ENCODE measurements at regions not wholly inside any gene's neighbourhood (a gene's known extent, or its start where the extent isn't known, plus 50 kb on each side); places are given as distances from the start of the nearest gene placed in this dataset.
A peak's percentile ranks its signal among the peaks of the same experiment; 100 is the strongest.

DNA sequence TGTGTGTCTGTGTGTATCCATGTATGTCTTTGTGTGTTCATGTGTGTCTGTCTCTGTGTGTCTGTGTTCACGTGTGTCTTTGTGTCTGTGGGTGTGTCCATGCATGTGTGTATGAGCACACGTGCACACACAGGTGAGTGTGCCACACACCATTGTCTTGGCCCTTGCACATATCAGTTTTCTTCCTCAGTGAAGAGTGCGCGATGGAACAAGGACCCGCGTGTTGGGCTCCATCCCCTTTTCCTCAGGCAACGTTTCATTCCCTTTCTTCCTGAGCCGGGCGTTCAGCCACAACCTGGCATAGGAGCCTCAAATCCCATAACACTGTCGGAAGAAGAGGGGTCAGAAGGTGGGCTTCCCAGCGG is 74.3 kb downstream of the PTGR3 start:
- H3K36me3 Mint-ChIP-seq (ENCODE audit: low read depth), result no peaks in the 10 kb centered on the region
- H3K27me3 Mint-ChIP-seq, result no peaks in the 10 kb centered on the region
- H3K9me3 Mint-ChIP-seq, result no peaks in the 10 kb centered on the region
- DNase-seq, result no peak
- H3K27ac Mint-ChIP-seq, result no peak overlapping the region
- no peak overlapping the region for H3K4me3 Mint-ChIP-seq
- H3K4me1 Mint-ChIP-seq (ENCODE audit: low read depth), result peaks cover 1% of the 10 kb centered on the region

DNA sequence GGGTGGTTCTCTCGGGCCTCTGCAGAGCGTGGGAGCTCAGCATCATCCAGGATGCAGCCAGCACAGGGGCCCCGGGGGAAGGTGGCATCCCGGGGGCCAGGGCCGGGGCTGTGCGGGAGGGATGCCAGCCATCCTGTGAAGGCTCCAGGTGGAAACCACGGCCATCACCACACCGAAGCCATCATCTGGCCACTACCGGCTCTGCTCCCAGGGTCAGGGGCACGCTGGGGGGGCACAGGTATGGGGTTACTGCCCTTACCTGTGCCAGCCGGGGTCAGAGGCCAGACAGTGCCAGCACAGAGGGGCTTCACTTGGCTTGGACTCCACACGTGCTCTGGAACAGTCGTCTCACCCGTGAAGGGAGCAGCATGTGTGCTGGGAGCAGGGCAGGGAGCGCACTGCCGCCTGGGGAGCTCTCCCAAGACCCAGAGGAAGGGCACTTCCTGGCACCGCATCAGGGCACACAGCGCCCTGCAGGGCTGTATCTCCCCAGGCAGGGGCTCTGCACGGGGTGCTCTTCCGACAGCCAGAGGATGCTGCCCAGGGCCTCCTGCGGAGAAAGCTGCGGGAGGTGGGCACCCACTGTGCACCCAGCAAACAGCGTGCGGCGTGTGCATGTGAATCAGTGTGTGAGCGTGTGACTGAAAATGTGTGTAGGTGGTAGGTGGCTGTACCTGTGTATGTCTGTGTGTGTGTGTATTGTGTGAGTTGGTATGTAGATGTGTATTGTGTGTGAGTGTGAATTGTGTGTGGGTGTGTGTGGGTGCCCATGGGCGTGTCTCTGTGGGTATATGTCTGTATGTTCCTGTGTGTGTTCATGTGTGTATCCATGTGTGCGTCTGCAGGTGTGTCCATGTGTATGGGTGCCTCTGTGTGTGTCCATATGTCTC is 75.0 kb downstream of the PTGR3 start:
- Mint-ChIP-seq H3K9me3 (no peaks in the 10 kb centered on the region), H3K27ac (no peak overlapping the region), H3K36me3 (ENCODE audit: low read depth) (no peaks in the 10 kb centered on the region), H3K27me3 (no peaks in the 10 kb centered on the region), H3K4me1 (ENCODE audit: low read depth) (peaks cover 1% of the 10 kb centered on the region), H3K4me3 (no peak overlapping the region)
- DNase-seq, result no peak

DNA sequence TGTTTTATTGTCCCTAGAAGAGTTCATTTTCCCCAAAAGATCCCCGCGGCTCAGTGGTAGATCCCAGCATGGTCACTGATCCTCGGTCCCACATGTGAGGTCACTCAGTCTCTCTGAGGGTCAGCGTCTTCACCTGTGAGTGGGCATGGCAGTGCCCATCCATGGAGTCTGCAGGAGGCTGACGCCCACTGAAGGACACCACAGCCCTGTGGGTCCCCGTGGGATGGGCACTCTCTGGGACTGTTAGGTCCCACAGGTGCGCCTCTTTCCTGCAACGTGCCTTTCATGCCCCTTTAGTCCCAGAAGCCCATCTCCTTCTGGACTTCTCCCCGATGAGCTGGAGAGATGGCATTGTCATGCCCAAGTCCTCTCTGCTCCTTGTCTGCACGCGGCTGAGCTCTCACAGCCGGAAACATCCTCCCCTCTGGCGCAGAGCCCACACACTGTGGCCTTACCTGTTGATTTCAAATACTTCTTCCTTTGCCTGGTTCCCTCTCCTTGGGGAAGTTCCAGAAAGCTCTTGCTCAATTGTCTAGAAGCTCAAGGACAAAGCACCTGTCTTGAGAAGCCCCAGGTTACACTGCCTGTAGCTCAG is 75.9 kb downstream of the PTGR3 start:
- no peaks in the 10 kb centered on the region for H3K27me3 Mint-ChIP-seq
- DNase-seq, result no peak
- no peak overlapping the region for H3K4me3 Mint-ChIP-seq
- no peaks in the 10 kb centered on the region for H3K36me3 Mint-ChIP-seq (ENCODE audit: low read depth)
- H3K27ac Mint-ChIP-seq, result peak overlapping the region; percentile 40
- H3K9me3 Mint-ChIP-seq, result no peaks in the 10 kb centered on the region
- H3K4me1 Mint-ChIP-seq (ENCODE audit: low read depth), result peaks cover 1% of the 10 kb centered on the region

DNA sequence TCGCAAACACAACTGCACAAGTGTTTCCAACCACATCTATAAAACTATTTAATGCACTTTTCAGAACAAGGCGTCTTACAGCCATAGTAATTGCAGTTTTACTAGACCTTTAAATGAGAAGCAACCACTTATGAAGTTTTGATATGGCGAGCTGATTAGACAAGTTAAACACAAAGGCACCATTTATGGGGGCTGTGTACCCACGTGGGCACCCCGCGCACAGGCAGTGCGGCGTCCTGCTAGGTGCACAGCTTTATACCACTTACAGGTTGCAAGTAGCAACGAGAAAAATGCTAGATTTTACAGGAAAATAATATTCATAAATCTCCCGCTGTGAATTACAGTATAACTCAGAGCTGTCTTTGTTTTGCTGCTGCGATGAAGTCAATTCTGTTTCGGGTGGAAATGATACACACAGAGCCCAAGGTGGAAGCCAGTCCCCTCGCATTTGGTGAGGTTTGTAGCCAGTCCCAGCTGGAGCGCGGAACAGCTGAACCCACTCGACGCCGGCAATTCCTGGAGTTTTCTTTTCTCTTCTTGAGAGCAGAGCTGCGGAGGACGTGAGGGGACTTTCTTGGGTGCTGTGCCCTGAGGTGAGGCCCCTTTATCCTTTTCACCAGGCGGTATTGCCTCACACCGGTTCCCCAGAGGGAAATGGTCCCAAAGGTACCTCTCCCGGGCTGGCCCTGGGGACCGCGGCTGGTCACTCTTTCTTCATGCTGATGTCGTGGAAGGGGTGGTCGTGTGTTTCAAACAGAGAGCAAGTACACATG is 76.7 kb downstream of the PTGR3 start:
- Mint-ChIP-seq H3K27ac (no peak overlapping the region), H3K4me1 (ENCODE audit: low read depth) (peaks cover 1% of the 10 kb centered on the region), H3K27me3 (no peaks in the 10 kb centered on the region), H3K9me3 (no peaks in the 10 kb centered on the region), H3K36me3 (ENCODE audit: low read depth) (no peaks in the 10 kb centered on the region), H3K4me3 (no peak overlapping the region)
- DNase-seq, result no peak

DNA sequence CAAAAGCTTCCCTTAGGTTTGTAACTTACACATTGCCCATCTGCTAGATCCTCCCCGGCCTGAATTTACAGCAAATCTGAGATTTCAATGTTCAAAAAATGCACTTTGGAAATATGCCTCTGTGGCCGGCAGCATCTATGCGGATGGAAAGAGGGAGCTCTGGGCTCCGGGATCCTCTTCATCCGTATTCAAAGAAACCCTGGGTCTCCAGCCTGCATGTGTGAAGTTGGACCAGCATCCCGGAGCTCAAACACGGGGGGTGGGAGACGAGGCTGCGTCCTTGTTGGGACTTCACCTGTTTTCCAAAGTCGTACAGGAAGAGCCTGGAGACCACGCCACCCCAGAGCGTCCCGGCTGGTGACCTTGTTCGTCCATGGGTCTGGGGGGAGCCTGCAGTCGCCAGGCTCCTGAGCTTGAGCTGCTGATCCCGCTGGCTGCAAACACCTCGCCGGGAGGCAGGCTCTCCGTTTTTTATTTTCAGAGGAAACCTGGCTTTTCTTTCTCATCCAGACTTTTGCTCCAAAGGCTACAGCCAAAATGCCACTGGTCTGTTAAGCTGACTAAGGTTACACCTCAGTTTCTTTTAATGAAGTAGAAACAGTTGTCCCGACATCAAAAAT is 77.4 kb downstream of the PTGR3 start:
- Mint-ChIP-seq H3K27me3 (peaks cover 1% of the 10 kb centered on the region), H3K4me3 (no peak overlapping the region), H3K36me3 (ENCODE audit: low read depth) (no peaks in the 10 kb centered on the region), H3K27ac (no peak overlapping the region), H3K4me1 (ENCODE audit: low read depth) (peaks cover 1% of the 10 kb centered on the region), H3K9me3 (no peaks in the 10 kb centered on the region)
- DNase-seq, result no peak

DNA sequence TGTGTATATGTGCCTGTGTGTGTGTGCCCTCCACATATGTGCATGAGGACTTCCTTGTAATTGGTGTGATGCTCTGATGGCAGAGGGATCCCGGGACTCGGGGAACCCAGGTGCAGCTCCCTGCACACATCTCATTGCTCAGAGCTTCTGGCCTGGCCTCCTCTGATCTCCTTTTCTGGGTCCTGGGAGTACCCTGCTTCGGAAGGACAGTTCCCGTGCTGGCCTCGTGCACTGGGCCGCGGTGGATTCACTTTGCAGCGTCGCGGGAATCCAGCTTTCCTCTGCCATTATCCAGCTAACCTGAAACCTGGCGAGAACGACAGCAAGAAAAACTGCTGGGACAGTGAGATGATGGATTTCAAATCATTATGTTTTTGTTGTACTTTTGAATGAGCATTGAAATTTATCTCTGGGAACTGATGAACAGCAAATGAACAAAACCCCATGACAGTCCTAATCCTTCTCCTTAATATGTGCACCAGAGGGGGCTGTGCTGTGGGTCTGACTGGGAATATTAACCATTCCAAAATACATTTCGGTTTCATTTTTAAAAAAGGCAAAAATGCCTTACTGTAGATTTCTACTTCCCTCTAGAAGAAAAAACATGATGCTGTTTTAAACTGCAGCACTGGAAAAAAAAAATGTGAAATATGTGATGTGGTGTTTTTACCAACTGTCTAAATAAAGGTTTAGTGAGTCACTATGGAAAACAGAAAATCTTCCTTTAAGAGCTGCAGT is 78.2 kb downstream of the PTGR3 start:
- Mint-ChIP-seq H3K4me1 (ENCODE audit: low read depth) (peaks cover 4% of the 10 kb centered on the region), H3K4me3 (no peak overlapping the region), H3K27me3 (peaks cover 8% of the 10 kb centered on the region), H3K9me3 (no peaks in the 10 kb centered on the region), H3K27ac (no peak overlapping the region), H3K36me3 (ENCODE audit: low read depth) (no peaks in the 10 kb centered on the region)
- no peak for DNase-seq

DNA sequence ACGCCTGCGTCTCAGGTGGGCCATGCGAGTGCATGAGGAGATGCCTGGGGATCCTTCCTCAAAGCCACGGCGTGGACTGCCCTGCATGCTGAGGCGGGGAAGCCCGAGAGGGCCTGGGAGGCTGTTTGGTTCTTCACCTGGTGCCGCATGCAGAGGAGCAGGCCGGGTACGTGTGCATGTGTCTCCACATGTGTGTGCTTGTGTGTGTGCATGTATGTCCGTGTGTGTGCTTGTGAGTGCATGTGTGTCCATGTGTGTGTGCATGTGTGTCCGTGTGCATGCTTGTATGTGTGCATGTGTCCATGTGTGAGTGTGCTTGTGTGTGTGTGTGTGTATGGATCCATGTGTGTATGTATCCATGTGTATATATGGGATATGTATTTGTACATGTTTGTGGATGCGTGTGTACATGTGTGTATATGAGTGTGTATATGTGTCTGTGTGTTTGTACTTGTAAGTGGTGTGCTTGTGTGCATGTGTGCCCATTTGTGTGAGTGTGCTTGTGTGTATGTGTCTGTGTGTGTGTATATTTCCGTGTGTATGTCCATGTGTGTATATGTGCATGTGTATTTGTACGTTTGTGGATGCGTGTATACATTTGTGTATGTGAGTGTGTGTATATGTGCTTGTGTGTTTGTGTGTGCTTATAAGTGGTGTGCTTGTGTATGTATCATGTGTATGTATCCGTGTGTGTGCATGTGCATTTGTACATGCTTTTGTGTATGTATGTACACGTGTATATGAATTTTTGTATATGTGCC is 79.0 kb downstream of the PTGR3 start:
- no peaks in the 10 kb centered on the region for H3K9me3 Mint-ChIP-seq
- no peak overlapping the region for H3K27ac Mint-ChIP-seq
- H3K4me1 Mint-ChIP-seq (ENCODE audit: low read depth), result peaks cover 4% of the 10 kb centered on the region
- peaks cover 8% of the 10 kb centered on the region for H3K27me3 Mint-ChIP-seq
- no peaks in the 10 kb centered on the region for H3K36me3 Mint-ChIP-seq (ENCODE audit: low read depth)
- DNase-seq, result no peak
- H3K4me3 Mint-ChIP-seq, result no peak overlapping the region

DNA sequence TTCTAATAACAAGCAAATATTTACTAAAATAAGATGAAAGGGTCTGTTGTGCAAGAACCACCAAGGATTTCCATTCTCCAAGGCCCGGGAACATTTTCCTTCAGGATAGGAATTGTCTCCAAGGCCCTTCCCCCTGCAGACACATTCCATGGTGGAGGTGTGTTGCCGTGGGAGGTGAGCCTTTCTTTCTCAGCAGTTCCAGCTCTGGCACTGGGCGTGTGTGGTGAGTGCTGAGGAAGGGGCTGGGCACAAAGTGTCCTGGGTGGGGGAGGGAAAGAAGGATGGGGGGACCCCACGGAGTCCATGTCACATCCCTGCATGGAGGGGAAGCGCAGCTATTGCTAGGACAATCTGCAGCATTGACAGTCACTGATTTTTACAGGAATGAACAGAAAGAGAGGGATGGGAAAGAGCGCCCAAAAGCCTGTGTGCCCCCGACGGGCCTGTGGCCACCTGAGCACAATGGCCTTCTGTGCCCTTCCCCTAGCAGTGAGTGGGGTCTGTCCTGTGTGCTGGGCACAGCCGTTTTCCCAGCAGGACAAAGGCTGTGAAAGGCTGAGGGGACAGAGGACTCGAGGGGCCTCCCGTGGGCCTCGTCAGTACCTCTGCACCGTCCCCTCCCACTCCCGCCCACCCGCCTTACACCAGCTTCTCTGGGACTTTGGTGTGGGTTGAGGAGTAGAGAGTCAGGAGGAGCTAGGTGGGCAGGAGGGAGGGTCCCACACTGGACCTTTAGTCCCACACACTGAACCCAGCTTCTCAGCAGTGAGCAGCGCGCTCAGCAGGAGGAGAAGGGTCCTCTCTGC is 79.8 kb downstream of the PTGR3 start:
- H3K4me1 Mint-ChIP-seq (ENCODE audit: low read depth), result peaks cover 4% of the 10 kb centered on the region
- H3K27ac Mint-ChIP-seq, result no peak overlapping the region
- no peaks in the 10 kb centered on the region for H3K36me3 Mint-ChIP-seq (ENCODE audit: low read depth)
- H3K9me3 Mint-ChIP-seq, result no peaks in the 10 kb centered on the region
- peaks cover 8% of the 10 kb centered on the region for H3K27me3 Mint-ChIP-seq
- DNase-seq, result no peak
- no peak overlapping the region for H3K4me3 Mint-ChIP-seq

DNA sequence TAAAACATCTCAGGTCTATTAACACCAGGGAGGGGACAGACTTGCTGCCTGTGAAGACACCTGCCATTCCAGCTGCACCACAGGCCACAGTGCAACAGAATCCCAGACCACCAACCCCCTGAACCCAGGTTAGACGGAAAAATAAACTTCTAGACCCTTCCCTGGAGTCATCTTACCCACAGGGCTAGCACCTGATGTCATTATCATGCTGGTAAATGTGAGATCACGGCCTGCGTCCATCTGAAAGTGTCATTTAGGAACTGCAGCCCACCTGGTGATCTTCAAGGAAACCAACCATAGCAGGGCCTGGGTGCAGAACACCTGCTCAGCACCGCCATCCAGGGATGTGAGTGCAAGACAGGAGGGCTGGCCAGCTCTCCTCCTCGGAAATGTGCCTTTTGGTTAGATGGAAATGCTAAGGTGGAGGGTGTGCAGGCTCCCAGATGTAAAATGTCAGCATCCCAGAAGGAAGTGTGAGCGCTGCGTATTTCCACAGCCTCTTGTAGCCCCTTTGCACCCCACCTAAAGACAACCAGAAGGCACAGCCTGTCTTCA is 80.8 kb downstream of the PTGR3 start:
- H3K9me3 Mint-ChIP-seq, result no peaks in the 10 kb centered on the region
- no peaks in the 10 kb centered on the region for H3K36me3 Mint-ChIP-seq (ENCODE audit: low read depth)
- peaks cover 8% of the 10 kb centered on the region for H3K27me3 Mint-ChIP-seq
- H3K4me1 Mint-ChIP-seq (ENCODE audit: low read depth), result peaks cover 4% of the 10 kb centered on the region
- H3K4me3 Mint-ChIP-seq, result no peak overlapping the region
- no peak for DNase-seq
- H3K27ac Mint-ChIP-seq, result no peak overlapping the region

DNA sequence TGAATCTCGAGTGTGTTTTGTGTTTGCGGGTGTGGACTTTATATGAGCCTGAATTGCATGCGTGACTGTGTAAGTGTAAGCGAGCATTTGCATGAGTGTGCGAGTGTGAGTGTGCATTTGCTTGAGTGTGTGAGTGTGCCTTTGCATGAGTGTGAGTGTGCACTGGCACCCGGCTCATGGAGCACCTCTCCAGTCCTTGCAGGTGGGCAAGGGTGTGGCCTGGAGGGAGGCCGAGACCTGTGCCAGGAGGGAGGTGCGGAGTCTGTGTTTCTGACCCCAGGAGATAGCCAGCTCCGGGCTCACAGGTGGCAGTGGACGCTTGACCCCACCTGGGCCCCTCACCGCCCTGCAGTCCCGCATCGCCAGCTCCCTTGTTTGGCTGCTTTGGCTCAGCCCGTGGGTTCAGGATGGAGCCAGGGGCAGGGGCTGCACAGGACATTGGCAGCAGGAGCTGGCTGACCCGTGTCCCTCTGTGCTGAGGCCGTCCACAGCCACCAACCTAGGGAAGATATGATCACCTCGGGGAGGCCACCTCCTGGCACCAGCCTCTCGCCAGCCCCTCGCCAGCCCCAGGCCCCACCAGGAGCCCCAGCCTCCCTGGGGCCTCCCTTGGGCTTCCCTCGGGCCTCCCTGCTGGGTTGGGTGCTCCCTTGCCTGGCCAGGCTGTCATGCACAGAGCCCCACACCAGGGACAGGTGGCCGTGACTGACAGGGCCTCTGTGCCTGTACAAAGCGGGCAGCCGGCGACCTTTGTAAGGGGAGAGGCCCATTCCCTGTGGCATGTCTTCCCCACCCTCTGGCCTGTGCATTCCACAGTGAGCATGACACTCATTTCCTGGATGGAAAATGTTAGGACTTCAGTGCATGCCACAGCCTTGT is 81.6 kb downstream of the PTGR3 start:
- H3K4me3 Mint-ChIP-seq, result no peak overlapping the region
- peaks cover 4% of the 10 kb centered on the region for H3K4me1 Mint-ChIP-seq (ENCODE audit: low read depth)
- H3K36me3 Mint-ChIP-seq (ENCODE audit: low read depth), result no peaks in the 10 kb centered on the region
- H3K27ac Mint-ChIP-seq, result no peak overlapping the region
- no peaks in the 10 kb centered on the region for H3K9me3 Mint-ChIP-seq
- H3K27me3 Mint-ChIP-seq, result peaks cover 8% of the 10 kb centered on the region
- no peak for DNase-seq

DNA sequence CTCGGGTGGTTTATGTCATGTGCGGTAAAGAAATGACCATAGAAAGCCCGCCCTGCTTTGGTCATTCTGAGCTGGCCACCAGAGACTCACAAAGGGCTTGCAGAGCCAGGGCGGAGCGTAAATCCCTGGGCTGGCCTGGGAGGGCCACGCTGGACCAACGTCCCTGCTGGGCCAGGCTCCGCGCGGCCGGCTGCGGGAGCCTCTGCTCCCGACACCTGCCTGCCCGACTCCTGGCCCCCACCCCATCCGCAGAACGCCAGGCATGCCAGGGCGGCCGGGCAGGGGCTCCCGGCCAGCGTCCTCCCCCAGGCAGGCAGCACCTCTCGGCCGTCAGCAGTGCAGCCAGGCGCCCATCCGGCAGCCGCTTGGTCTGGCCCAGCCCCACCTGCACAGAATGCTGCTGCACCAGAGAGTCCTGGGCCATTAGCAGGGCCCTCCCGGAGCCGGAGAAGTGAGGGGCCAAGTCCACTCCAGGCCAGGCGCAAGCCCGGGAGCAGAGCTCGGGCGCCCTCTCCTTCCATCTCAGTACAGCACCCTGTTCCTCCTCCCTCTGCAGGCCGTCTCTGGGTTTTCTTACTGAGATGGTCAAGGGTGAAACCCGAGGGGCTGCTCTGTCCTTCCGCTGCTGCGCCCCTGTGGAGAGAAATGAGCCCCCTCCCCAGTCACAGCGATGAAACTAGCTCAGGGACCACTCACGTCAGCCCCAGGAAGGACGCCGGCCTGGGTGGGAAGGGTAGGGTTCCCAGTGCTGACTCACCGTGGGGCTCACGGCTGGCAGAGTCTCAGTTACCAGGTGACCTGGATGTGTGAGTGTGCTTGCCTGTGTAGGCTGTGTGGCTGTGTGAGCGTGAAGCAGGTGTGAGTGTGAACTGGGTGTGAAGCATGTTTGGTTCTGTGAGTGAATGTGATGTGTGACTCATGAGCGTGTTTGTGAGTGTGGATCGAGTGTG is 83.3 kb downstream of the PTGR3 start:
- Mint-ChIP-seq H3K27me3 (peaks cover 8% of the 10 kb centered on the region), H3K4me3 (no peak overlapping the region), H3K4me1 (ENCODE audit: low read depth) (peaks cover 3% of the 10 kb centered on the region)

More for the DNA sequence above, 83.3 kb downstream of the PTGR3 start:
- H3K27ac Mint-ChIP-seq, result no peak overlapping the region
- H3K9me3 Mint-ChIP-seq, result no peaks in the 10 kb centered on the region
- H3K36me3 Mint-ChIP-seq (ENCODE audit: low read depth), result no peaks in the 10 kb centered on the region
- DNase-seq, result no peak

All from activated T-cell treated with anti-CD3 and anti-CD28 coated beads, Interleukin-2, amount 50 U/mL, for 24 hours (primary cell).